GM18520 (cell line): ENCODE measurements at regions not wholly inside any gene's neighbourhood (a gene's known extent, or its start where the extent isn't known, plus 50 kb on each side); places are given as distances from the start of the nearest gene placed in this dataset.
"Not testable (repeated sequence)": the region's sequence is repeated elsewhere in the genome, so short reads cannot be mapped to it uniquely, and the experiment has no call there.

Experiments
- ATAC-seq: cut with Tn5 transposase; IDR thresholded peaks from one replicate; pipeline ENCODE4 v1.9.1; 2021; ENCODE audit not compliant: unreplicated experiment

- ATAC-seq, result no peak
Observed at GRCh38 chr5:174532455-174533453, 191.6 kb upstream of the MSX2 start.

- ATAC-seq, result no peak
Observed at GRCh38 chr5:174533751-174534241, 190.6 kb upstream of the MSX2 start.

- ATAC-seq, result no peak
Observed at GRCh38 chr5:174535669-174536068, 188.7 kb upstream of the MSX2 start.

GRCh38 chr5:174539823-174540222 lies 184.6 kb upstream of the MSX2 start:
- ATAC-seq, result not testable (repeated sequence)

- no peak for ATAC-seq
Observed at GRCh38 chr5:174542037-174542436, 182.3 kb upstream of the MSX2 start.

- no peak for ATAC-seq
Observed at GRCh38 chr5:174542471-174542870, 181.9 kb upstream of the MSX2 start.

GRCh38 chr5:174545926-174546325 lies 178.5 kb upstream of the MSX2 start:
- ATAC-seq, result no peak

GRCh38 chr5:174547814-174548213 lies 176.6 kb upstream of the MSX2 start:
- ATAC-seq, result no peak

GRCh38 chr5:174549254-174549653 lies 175.1 kb upstream of the MSX2 start:
- no peak for ATAC-seq

GRCh38 chr5:174550026-174550425 lies 174.4 kb upstream of the MSX2 start:
- ATAC-seq, result no peak

GRCh38 chr5:174552428-174552827 lies 172.0 kb upstream of the MSX2 start:
- no peak for ATAC-seq

- ATAC-seq, result no peak
Observed at GRCh38 chr5:174553556-174553955, 170.8 kb upstream of the MSX2 start.

GRCh38 chr5:174555726-174556125 lies 168.7 kb upstream of the MSX2 start:
- no peak for ATAC-seq

GRCh38 chr5:174556756-174557155 lies 167.6 kb upstream of the MSX2 start:
- ATAC-seq, result no peak

- no peak for ATAC-seq
Observed at GRCh38 chr5:174558190-174558589, 166.2 kb upstream of the MSX2 start.

- ATAC-seq, result no peak
Observed at GRCh38 chr5:174559141-174559540, 165.2 kb upstream of the MSX2 start.

- ATAC-seq, result no peak
Observed at GRCh38 chr5:174559566-174560090, 164.8 kb upstream of the MSX2 start.

GRCh38 chr5:174560861-174561260 lies 163.5 kb upstream of the MSX2 start:
- no peak for ATAC-seq

- not testable (repeated sequence) for ATAC-seq
Observed at GRCh38 chr5:174563040-174563439, 161.3 kb upstream of the MSX2 start.

- ATAC-seq, result no peak
Observed at GRCh38 chr5:174563899-174564298, 160.5 kb upstream of the MSX2 start.

- ATAC-seq, result no peak
Observed at GRCh38 chr5:174567506-174568141, 156.8 kb upstream of the MSX2 start.

- ATAC-seq, result no peak
Observed at GRCh38 chr5:174570662-174571061, 153.7 kb upstream of the MSX2 start.
